Prostate gland (tissue), 2 donors: ENCODE measurements at regions not wholly inside any gene's neighbourhood (a gene's known extent, or its start where the extent isn't known, plus 50 kb on each side); places are given as distances from the start of the nearest gene placed in this dataset.

Source experiments
- CTCF ChIP-seq, 4 experiments: fragments of 200-600 bp in 2 of 4; fragments of 450-650 bp in 2 of 4; sonication (generic) in 2 of 4; IDR thresholded peaks; 1 replicate in 3 of 4; 2 replicates in 1 of 4; pipeline ENCODE4 v1.5.1; 2016 to 2019; ENCODE audit warnings: antibody characterized with exemption in 4 of 4, mild to moderate bottlenecking in 2 of 4, moderate library complexity in 2 of 4
- POLR2A ChIP-seq: fragments of 450-650 bp; IDR thresholded peaks from one replicate; pipeline ENCODE4 v1.6.1; 2016; ENCODE audit warnings: antibody characterized with exemption, mild to moderate bottlenecking

GRCh38 chr13:34733721-34734120 is 208.3 kb upstream of the NBEA start:
- no peak for TF ChIP-seq CTCF (IDR thresholded peaks at IDR 0.05)
- TF ChIP-seq POLR2A, result no peak
